ENCODE measurements at regions not wholly inside any gene's neighbourhood (a gene's known extent, or its start where the extent isn't known, plus 50 kb on each side); places are given as distances from the start of the nearest gene placed in this dataset.
"Not testable (repeated sequence)": the region's sequence is repeated elsewhere in the genome, so short reads cannot be mapped to it uniquely, and the experiment has no call there.

DNA sequence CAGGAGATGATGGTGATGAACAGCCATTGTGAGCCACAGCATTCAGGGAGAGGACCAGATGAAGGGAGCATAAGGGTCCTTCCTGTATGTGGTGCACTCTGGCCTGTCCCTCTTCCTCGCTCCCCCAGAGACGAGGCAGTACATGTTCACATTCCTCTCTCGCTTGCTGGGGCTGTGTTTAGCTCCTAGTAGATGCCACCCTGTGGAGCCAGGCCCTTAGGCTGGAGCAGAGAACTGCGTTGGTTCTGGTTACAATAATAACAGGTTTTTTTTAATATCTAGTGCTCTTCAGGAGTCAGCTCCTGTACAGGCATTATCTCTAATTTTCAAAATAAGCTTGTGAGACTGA lies 171.1 kb upstream of the MYT1L start:
- DNase-seq (no peak), ATAC-seq (no peak)
- intact Hi-C loops (cut with micrococcal nuclease), result no loop called here

DNA sequence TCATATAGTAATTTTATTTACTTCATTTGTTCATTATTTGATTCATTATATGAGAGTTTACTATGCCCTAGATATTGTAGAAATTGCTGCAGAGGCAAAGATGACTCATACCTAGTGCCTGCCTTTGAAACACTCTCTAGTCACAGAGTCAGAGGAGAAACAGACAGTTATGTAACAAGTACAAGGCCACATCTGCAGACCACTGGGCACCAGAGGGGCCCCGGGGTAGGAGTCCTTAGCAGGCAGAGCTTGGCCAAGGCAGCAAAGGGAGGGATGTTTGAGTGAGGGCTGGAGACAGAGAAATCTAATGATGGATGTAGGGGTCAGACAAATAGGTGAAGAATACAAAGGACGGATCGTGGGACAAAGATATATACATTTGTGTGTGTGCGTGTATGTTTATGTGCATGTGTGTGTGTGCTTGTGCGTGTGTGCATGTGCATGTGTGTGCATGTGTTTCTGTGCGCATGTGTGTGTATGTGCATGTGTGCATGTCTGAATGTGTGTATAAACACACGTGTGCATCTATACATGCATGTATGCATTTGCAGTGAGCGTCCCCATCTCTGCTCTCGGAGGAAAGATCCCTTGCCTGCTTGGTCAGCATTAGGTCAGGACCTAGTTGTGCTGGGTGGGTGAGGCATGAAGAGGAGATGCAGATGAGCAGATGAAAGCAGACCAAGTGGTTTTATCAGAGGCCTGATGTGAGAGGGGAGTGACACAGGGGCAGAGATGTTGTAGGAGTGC lies 170.6 kb upstream of the MYT1L start:
- ATAC-seq, result no peak
- DNase-seq, result no peak
- intact Hi-C loops (cut with micrococcal nuclease), result no loop called here

DNA sequence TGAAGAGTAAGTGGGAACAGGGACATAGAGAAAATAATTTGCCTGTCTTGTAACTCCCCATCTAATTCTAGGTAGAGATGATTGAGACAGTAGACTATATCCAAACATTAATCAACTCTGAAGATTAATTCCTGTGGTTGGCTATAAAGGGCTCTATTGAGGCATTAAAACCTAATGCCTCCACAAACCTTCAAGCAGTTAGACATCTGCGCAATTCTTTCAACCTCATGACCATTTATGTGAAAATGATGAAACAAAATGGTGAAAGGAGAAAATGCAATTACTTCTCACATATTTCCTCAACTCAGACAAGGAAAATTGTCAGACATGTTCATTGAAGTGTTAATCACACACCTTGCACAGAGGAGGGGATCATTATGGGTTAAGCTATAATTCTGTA lies 164.5 kb upstream of the MYT1L start:
- ATAC-seq (no peak), DNase-seq (no peak)
- intact Hi-C loops (cut with micrococcal nuclease), result no loop called here

DNA sequence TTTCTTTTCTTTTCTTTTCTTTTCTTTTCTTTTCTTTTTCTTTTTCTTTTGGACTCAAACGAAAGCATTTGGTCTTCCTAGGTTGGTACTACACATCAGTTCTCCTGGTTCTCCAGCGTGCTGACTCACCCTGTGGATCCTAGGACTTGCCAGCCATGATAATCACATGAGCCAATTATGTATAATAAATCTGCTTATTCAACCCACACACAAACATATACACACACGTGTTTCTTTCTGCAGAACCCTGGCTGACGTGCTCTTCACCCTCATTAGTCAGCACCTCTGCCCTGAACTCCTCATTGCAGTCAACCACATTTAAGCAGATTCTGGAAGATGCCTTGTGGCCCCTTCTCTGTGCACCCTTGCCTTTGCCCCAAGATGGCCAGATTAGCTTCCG lies 162.4 kb upstream of the MYT1L start:
- ATAC-seq (no peak), DNase-seq (no peak)
- intact Hi-C loops (cut with micrococcal nuclease), result no loop called here

DNA sequence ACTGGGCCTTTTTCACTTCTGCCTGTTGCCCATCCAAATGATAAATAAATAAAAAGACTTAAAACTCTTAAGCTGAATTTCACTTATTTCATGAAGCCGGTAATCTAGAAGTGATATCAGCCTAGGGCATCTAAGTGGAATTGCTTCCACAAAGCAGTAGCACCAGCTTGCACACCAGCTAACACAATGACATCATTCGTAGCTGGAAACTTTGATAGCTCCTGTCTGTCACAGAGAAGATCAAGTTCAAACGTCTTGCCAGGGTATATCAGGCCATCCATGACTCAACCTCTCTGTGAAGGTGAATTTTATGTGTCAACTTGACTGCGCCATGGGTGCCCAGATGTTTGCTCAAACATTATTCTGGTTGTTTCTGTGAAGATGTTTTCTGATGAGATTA lies 161.7 kb upstream of the MYT1L start:
- ATAC-seq (no peak), DNase-seq (no peak)
- intact Hi-C loops (cut with micrococcal nuclease), result no loop called here

DNA sequence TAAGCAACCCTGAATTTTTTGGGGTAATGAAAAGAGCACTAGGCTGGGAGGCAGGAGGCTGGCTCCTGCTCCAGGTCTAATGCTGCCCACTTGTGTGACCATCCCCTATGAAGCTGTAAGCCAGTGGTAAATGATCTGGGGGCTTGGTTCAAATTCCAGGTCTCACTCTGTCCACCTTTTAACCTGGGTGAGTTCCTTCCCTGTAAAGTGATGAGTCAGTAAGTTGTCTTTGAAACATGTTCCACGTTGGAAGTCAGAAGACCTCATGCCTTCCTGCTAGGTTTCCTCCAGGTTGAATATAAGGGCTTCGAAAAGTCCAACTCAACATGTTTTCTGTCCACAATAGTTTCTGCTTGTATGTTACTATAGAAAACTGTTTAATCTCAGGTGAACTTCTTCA lies 160.9 kb upstream of the MYT1L start:
- no peak for ATAC-seq
- intact Hi-C loops (cut with micrococcal nuclease), result no loop called here
- no peak for DNase-seq

DNA sequence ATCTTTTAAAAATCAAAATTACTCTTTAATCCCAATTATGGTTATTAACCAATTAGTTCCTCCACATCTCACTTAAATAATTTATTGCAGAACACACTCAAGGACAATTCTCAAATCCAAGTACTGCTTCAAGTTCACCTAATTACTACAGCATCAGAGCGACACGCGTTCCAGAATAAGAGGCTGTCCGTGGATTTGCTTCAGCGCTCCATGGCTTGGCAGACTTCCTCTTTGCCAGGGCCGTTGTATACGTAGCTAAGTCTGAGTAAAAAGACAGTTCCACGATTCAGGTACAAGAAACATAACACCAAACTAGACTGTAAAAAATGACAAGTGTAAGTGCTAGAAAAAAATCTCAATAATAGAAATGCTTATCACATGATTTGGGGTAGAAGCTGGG lies 153.2 kb upstream of the MYT1L start:
- intact Hi-C loops (cut with micrococcal nuclease), result no loop called here
- DNase-seq, result no peak
- ATAC-seq, result no peak

DNA sequence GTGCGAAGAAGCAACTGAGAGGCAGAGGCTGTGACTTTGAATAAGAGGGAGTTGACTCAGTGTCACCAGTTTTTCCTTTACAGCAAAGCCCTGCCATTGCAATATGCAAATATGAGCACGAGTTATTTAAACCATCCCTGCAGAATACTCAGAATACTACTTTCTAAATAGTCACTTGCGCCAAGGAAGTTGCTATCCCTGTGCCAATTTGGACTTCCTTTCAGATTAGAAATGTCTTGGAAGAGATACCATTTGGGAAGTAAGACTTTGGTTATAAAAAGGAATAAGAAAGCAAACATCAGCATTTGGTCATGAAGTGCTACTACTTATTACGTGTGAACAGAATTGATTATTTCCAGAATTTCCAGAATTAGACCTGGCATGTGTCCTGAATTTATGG lies 151.8 kb upstream of the MYT1L start:
- no peak for DNase-seq
- no peak for ATAC-seq
- intact Hi-C loops (cut with micrococcal nuclease), result no loop called here

DNA sequence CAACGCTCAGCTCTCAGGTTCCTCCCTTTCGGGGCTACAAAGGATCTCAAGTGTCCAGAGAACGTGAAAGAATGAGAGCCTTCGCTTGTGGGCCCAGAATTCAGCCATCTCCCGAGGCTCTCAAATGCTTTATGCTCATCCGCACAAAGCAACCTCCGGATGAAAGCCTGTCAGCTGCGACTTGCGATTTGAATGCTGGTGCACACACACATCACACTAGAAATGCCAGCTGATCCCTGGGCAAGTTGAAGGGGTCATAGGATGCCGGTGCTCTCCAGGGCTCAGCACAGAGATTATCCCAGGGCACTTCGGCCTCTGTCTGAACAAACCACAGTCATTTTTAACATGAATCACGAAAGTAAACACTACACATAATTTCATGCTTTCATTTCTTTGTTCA lies 141.8 kb upstream of the MYT1L start:
- no peak for DNase-seq
- intact Hi-C loops (cut with micrococcal nuclease), result no loop called here
- ATAC-seq, result no peak

DNA sequence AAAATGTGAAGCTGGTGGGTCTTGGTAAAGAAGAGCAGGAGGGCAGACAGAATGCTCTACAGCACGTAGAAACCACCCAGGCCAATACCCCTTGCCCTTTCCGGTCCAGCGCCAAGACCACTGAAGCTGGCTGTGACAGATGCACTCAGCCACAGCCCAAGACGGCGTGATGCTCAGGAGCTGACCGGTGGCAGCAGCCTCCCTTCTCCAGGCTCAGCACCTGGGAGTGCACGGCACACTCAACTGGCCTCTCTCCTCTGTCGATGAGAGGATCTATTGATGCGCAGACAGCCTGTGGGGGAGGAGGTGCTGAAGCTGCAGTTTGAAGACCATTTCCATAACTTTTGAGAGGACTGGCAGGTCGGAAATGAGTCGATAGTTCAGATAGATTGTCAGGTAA lies 141.0 kb upstream of the MYT1L start:
- ATAC-seq (no peak), DNase-seq (no peak)
- intact Hi-C loops (cut with micrococcal nuclease), result no loop called here

DNA sequence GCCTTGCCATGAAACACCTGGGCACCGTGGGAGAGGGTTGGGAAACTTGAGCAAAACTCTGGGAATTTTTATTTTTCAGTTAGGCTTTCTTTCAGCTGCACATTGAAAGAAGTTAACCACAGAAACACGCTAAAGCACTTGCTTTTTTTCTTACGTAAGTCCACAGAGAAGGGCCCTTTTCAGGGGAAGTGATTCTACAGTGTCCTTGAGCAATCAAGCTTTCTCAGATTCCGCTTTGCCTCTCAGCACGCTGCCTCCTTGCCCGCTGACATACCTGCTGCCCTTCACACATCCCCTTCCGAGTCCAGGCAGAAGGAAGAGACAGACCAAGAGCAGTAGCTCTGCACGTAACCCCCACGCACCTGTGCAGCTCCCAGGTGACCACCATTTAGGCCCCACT lies 135.5 kb upstream of the MYT1L start:
- intact Hi-C loops (cut with micrococcal nuclease), result no loop called here
- ATAC-seq (no peak), DNase-seq (no peak)

DNA sequence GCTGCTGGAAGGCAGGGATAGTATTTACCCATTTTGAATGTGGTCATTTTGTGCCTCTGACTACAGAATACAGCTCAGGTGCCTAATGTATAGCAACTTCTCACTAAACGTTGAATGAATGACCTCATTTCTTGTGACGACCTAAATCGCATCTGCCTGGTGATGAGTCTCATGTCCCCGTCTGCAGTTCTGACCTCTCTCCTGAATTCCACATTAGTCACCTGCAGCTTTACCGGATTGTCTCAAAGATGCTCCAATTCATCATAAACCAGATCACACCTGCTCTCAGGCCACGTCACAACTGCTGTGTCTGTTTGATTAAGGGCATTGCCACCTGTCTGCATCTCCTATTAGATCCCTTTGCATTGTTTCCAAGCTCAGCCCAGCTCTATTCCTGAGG lies 133.6 kb upstream of the MYT1L start:
- intact Hi-C loops (cut with micrococcal nuclease), result no loop called here
- ATAC-seq (no peak), DNase-seq (no peak)

DNA sequence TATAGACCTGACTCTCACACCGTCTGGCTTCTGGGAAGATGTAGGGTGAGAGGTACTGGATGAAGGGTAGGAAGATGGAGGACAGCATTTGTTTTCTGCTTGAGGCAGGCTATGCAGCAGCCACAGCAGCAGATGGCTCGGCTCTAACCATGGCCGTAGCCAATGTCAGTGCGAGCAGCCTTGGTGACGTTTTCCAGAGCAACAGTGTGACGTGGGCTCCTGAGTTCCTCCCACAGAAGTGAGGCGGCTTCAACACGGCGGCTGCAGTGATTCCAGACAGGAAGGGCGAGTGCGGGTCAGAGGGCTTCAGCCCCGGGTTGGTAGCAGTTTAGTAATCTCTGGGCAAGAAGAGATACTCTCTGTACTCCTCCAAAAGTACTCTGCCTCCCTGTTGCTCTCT lies 133.0 kb upstream of the MYT1L start:
- intact Hi-C loops (cut with micrococcal nuclease), result no loop called here
- DNase-seq (peak; percentile 45), ATAC-seq (peak; percentile 86)

DNA sequence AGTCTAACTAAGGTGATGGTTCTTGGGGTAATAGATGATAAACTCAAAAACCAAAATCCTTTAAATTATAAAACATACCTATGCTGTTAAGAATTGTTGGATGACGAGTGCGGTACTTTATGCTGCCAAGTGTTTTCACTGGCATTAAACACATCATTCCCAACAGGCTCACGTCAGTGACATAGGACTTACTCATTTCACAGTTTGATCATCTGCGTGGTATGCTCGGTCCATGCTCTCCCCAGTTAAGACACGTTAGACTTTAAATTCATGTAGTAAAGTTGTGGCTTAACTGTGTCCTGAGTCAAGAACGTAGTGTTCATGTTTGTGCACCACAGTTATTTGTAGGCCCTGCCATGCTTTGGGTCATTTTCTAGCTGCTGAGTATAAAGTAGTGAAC lies 125.6 kb upstream of the MYT1L start:
- intact Hi-C loops (cut with micrococcal nuclease), result no loop called here
- no peak for DNase-seq
- ATAC-seq, result no peak

DNA sequence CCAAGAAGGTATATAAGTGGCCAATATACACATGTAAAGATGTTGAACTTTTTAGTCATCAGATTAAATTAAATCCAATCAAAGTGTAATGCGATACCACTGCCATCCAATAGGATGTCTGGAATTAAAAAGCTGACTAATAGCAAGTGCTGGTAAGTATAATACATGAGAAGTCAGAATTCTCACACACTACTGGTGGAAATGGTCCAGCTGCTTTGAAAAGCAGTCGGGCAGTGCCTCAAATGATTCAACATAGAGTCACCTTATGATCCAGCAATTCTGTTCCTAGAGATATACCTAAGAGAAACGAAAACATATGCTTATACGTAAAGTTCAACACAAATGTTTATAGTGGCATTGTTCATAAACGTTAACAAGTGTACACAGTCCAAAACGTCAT lies 124.1 kb upstream of the MYT1L start:
- intact Hi-C loops (cut with micrococcal nuclease), result no loop called here
- DNase-seq (no peak), ATAC-seq (no peak)

DNA sequence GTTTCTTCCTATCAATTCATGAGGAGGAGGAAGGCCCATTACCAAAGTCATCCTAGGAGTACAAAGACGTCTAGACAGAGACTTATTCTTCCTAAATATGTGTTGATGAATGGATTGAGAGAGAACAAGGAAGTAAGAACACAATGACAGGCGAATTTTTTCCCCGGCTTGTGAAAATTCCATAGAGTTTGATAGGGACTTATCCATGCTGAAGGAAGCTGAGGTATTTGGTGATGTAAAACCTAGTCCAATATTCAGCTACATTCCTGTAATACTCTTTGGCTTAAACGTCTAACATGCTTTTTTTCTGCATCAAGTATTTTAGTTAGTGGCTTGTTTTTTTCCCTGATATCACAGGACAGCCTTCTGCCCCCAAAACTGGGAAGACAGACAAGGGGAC lies 121.9 kb upstream of the MYT1L start:
- ATAC-seq (no peak), DNase-seq (no peak)
- intact Hi-C loops (cut with micrococcal nuclease), result no loop called here

DNA sequence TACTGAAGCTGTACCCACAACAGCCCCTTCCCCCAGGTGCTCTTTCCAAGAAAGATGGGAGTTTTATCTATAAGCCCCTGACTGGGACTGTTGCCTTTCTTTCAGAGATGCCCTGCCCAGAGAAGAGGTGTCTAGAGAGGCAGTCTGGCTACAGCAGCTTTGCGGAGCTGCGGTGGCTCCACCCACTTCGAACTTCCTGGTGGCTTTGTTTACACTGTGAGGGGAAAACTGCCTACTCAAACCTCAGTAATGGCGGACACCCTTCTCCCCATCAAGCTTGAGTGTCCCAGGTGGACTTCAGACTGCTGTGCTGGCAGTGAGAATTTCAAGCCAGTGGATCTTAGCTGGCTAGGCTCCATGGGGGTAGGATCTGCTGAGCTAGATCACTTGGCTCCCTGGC lies 120.2 kb upstream of the MYT1L start:
- intact Hi-C loops (cut with micrococcal nuclease); DNase-seq; ATAC-seq: not testable (repeated sequence)

DNA sequence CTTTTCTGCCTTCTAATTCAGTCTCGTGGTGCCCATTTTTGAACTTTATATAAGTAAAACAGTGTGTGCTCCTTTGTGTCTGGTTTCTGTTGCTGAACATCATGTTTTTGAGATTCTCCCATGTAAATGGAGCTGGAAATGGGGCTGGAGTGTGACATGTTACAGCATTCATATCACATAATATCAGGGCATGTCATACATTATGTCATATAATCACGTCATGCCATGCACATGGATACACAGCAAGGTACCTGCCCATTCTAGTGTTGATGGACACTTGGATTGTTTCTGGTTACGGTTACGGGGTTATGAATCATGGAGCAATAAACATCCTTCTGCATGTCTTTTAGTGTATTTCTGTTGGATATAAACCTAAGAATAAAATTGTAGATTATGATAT lies 117.1 kb upstream of the MYT1L start:
- intact Hi-C loops (cut with micrococcal nuclease), result no loop called here
- DNase-seq (no peak), ATAC-seq (no peak)

DNA sequence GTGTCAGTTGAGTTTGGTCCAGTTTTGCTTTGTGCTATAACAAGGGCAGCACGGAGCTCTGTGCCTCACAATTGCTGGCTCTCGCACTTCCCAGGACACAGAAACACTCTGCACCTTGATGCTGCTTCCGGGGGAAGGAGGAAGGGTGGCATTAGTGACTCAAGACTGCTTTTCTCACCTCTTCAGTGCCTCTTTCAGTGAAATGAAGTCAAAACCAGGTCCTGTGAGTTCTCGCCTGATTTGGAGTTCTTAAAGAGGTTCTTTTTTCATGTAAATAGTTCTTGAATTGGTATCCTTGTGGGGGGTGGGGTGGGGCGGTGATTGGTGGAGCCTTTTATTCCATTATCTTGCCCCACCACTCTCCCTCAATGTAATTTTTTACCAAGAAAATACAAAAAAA lies 91.5 kb upstream of the MYT1L start:
- intact Hi-C loops (cut with micrococcal nuclease), result no loop called here
- DNase-seq, result no peak
- ATAC-seq, result no peak

DNA sequence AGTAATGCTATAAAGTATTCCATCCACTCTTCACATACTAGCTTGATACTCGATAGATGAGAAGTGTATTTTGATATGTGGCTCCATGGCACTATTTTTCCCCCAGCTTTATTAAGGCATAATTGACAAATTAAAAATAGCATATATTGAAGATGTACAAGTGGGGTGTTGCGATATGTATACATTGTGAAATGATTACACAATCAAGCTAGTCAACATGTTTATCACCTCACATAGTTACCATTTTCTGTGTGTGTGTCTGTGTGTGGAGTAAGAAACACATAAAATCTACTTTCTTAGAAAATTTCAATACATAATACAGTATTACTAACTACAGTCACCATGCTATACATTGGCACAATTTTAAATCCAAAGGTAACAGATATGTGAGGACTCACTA lies 82.5 kb upstream of the MYT1L start:
- intact Hi-C loops (cut with micrococcal nuclease), result no loop called here
- DNase-seq, result no peak
- ATAC-seq, result no peak

DNA sequence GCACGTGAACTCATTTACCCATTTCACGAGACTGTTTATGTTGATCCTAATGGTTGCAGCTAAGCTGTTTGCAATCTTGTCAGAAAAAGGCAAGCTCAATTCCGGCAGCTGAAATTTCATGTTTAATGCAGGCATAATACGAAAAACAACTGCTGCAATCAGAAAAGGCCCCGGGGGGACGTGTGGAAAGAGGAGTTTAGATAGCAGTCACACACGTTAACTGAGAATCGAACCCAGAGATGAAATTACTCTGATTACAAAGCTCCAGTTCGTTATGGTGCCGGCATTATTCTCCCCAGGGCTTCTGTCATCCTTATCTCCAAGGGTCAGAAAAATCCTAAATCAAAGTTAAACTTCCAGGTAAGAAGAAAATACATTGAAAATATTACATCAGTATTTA lies 79.9 kb upstream of the MYT1L start:
- ATAC-seq, result no peak
- intact Hi-C loops (cut with micrococcal nuclease), result no loop called here
- no peak for DNase-seq

DNA sequence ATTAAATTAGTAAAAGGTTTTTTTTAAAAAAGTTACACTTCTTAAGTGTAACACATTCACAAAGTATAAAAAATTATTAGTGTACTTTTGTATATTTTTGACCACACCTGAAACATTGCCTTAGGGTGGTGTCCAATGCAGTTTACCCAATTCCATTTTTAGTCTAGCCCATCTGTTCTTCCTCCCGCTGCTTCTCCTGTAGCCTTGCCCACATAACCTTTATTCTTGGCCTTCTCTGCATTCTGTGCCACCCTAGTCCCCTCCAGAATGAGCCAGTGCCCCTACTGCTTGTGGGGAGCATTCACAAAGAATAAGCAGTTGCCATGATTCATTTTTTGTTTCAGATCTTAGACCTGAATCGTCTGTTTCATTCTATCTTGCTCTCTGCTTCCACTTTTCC lies 78.4 kb upstream of the MYT1L start:
- ATAC-seq (no peak), DNase-seq (no peak)
- intact Hi-C loops (cut with micrococcal nuclease), result no loop called here

Measured in left ventricle myocardium superior (tissue), 1 donor.